Rectal smooth muscle tissue (tissue), 1 donor: ENCODE measurements at regions not wholly inside any gene's neighbourhood (a gene's known extent, or its start where the extent isn't known, plus 50 kb on each side); places are given as distances from the start of the nearest gene placed in this dataset.
"Not testable (repeated sequence)": the region's sequence is repeated elsewhere in the genome, so short reads cannot be mapped to it uniquely, and the experiment has no call there.

Experiments
- H3K27ac ChIP-seq: one replicate; pipeline ENCODE4 v1.7.0; 2013; ENCODE audit warnings: low read depth, low read length, inconsistent platforms
- H3K27me3 ChIP-seq: one replicate; pipeline ENCODE4 v1.7.0; 2013; ENCODE audit warnings: low read length; ENCODE audit not compliant: control insufficient read depth, insufficient read depth
- H3K36me3 ChIP-seq: one replicate; pipeline ENCODE4 v1.7.0; 2013; ENCODE audit warnings: low read length; ENCODE audit not compliant: control insufficient read depth, insufficient read depth
- H3K4me1 ChIP-seq: one replicate; pipeline ENCODE4 v1.7.0; 2013; ENCODE audit warnings: low read length; ENCODE audit not compliant: control insufficient read depth, insufficient read depth
- H3K4me3 ChIP-seq: one replicate; pipeline ENCODE4 v1.7.0; 2013; ENCODE audit warnings: low read length
- H3K9ac ChIP-seq: one replicate; pipeline ENCODE4 v1.7.0; 2013; ENCODE audit warnings: low read length

DNA sequence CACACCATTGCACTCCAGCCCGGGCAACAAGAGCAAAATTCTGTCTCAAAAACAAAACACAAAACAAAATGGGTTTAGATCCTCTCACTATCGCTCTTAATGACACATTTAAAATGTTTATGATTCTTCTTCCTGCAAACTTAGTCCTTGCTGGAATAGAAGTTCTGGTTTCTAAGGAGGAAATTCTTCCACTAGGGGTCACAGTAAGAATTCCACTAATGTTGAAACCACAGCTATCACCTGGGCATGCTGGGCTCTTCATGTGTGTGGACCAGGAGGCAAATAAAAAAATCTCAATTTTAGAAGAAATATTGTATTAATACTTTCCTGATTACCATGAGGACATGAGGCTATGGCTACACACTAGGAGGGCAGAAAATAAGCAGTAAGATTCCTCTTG is 915.8 kb downstream of the TYW1 start:
- H3K4me3 ChIP-seq, result no peak overlapping the region
- no peak overlapping the region for H3K27ac ChIP-seq
- no peaks in the 10 kb centered on the region for H3K27me3 ChIP-seq
- H3K4me1 ChIP-seq, result no peaks in the 10 kb centered on the region
- H3K36me3 ChIP-seq, result no peaks in the 10 kb centered on the region
- H3K9ac ChIP-seq, result no peak overlapping the region

DNA sequence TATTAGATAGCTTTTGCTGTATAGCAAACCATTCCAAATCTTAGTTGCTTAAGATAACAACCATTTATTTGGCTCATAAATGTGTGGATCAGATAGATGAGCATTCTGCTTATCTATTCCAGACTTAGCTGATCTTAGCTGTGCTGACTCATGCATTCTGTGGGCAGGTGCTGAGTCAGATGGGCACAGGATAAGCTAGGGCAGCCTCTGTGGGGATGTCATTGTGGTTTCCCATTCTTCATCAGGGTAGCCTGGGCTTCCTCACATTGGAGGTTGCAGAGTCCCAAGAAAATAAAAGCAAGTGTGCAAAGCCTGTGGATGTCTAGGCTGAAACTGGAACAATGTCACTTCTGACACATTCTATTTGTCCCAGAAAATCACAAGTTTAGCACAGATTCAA is 917.0 kb downstream of the TYW1 start:
- H3K36me3 ChIP-seq, result no peaks in the 10 kb centered on the region
- no peak overlapping the region for H3K27ac ChIP-seq
- no peaks in the 10 kb centered on the region for H3K27me3 ChIP-seq
- H3K9ac ChIP-seq, result no peak overlapping the region
- no peaks in the 10 kb centered on the region for H3K4me1 ChIP-seq
- H3K4me3 ChIP-seq, result no peak overlapping the region

DNA sequence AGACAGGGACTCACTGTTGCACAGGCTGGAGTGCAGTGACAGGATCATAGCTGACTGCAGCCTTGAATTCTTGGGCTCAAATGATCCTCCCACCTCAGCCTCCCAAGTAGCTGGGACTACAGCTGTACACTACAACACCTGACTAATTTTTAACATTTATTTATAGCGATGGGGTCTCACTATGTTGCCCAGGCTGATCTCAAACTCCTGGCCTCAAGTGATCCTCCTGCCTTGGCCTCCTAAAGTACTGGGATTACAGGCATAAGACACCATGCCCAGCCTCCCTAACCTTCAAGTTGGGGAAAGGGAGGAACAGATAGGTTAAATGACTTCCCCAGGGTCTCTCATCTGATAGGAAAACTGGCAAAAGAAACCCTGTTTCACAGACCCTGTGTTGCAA is 919.5 kb downstream of the TYW1 start:
- not testable (repeated sequence) for H3K27me3 ChIP-seq, H3K27ac ChIP-seq, H3K36me3 ChIP-seq, H3K4me3 ChIP-seq, H3K4me1 ChIP-seq, H3K9ac ChIP-seq

DNA sequence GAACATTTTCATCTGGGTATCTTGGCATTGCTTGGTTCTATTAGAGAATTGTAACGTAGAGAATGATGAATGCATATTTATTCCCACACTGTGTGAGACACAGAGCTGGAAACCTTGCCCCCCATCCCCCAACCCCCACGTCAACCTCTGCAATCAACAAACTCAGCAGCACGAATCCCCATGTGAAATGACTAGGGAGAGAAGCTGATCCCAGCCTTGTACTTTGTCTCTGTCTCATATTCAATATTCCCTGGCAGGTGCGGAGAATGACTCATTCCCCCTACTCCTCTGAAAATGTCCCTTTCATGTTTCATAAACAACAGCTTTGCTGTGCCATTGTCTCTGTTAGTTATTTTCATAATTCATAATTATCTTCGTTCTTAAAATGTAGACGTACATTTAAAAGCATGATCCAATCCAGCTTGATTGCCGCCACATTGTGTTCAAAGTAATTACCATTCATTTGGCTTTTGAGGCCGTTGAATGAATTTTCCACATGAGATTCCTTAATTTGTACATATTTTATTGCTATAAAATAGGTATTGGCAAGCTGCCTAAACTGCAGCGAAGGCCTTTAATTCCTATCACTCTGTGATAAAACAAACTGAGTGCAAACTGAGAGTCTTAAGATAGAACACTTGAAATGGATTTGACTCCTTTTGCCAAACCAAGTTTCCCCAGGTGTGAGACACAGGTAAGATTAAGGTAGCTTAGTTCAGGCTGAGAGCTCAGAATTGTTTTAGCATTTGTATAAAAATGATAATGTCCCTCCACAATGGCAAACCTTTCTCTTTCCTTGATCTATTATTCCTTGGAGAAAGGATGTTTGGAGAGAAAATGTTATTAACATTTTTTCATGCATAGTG is 920.2 kb downstream of the TYW1 start:
- no peak overlapping the region for H3K27ac ChIP-seq

DNA sequence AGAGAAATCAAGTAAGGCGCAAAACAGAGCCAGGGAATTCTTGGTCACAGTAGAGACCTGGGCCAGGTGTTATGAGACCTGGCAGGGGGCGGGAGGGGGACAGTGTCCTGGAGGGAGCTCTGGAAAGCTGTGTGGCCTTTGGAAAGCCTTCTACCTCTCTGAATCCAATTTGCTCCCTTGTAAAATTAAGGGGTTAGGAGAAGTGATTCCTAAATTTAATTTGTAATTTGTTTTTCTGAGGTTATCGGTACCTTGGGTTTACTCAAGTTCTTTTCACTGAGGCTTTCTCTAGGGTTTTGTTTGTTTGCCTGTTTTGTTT is 920.8 kb downstream of the TYW1 start:
- H3K36me3 ChIP-seq, result no peaks in the 10 kb centered on the region
- no peak overlapping the region for H3K27ac ChIP-seq
- H3K4me1 ChIP-seq, result no peaks in the 10 kb centered on the region
- H3K9ac ChIP-seq, result no peak overlapping the region
- H3K4me3 ChIP-seq, result no peak overlapping the region
- H3K27me3 ChIP-seq, result no peaks in the 10 kb centered on the region

More for the DNA sequence above, 920.2 kb downstream of the TYW1 start:
- Histone ChIP-seq H3K4me1 (no peaks in the 10 kb centered on the region), H3K9ac (no peak overlapping the region), H3K4me3 (no peak overlapping the region), H3K36me3 (no peaks in the 10 kb centered on the region), H3K27me3 (no peaks in the 10 kb centered on the region)

DNA sequence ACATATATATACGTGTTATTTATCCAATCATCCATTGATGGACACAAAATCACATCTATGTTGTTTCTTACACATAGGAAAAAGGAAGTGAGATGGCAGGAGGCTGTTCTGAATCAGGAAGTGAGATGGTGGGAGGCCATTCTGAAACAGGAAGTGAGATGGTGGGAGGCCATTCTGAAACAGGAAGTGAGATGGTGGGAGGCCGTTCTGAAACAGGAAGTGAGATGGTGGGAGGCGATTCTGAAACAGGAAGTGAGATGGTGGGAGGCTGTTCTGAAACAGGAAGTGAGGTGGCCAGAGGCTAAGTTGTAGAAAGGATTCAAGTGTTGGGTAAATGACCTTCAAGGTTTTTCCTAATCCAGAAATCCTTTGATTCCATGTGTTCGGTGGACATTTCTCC is 921.5 kb downstream of the TYW1 start:
- Histone ChIP-seq H3K36me3 (no peaks in the 10 kb centered on the region), H3K9ac (no peak overlapping the region), H3K4me3 (no peak overlapping the region), H3K27ac (no peak overlapping the region), H3K27me3 (no peaks in the 10 kb centered on the region), H3K4me1 (no peaks in the 10 kb centered on the region)

DNA sequence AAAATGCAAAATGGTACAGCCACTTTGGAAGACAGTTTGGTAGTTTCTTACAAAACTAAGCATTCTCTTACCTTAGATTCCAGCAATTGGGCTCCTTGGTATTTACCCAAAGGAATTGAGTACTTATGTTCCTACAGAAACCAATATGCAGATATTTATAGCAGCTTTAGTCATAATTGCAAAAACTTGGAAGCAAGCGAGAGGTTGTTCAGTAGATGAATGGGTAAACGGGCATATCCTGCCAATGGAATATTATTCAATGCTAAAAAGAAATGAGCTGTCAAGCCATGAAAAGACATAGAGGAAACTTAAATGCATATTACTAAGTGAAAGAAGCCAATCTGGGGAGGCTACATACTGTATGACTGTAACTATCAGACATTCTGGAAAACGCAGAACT is 926.7 kb downstream of the TYW1 start:
- Histone ChIP-seq H3K27me3 (no peaks in the 10 kb centered on the region), H3K36me3 (no peaks in the 10 kb centered on the region), H3K4me3 (no peak overlapping the region), H3K9ac (no peak overlapping the region), H3K4me1 (no peaks in the 10 kb centered on the region), H3K27ac (no peak overlapping the region)

DNA sequence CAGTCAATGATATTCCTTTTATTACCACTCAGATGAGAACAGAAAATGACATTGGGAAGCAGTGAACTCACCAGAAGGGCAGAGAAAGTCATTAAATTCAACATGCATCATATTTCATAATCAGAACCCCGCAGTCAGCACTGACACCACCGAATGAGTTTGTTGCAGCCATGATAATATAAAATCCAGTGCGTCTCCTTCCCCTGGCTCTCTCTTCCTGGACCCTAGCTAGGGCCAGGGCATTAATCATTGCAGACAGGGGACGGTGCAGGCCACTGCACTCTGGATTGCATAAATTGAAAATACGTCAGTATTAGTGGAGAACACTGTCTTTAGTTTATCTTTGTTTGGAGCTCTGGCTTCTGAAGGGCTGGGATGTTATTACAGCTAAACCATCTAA is 931.5 kb downstream of the TYW1 start:
- Histone ChIP-seq H3K4me3 (no peak overlapping the region), H3K4me1 (no peaks in the 10 kb centered on the region), H3K27me3 (no peaks in the 10 kb centered on the region), H3K27ac (no peak overlapping the region), H3K9ac (no peak overlapping the region), H3K36me3 (no peaks in the 10 kb centered on the region)

DNA sequence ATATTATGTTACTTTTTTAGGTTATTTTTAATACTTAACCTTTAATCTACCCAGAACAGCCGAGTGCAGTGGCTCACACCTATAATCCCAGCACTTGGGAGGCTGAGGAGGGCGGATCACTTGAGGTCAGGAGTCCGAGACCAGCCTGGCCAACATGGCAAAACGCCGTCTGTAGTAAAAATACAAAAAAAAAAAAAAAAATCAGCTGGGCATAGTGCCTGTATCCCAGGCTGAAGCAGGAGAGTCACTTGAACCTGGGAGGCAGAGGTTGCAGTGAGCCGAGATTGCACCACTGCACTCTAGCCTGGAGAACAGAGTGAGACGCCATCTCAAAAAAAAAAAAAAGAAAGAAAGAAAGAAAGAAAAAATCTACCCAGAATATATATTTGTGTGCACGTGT is 939.8 kb downstream of the TYW1 start:
- H3K4me1 ChIP-seq, H3K9ac ChIP-seq, H3K36me3 ChIP-seq, H3K27me3 ChIP-seq, H3K27ac ChIP-seq, H3K4me3 ChIP-seq: not testable (repeated sequence)

DNA sequence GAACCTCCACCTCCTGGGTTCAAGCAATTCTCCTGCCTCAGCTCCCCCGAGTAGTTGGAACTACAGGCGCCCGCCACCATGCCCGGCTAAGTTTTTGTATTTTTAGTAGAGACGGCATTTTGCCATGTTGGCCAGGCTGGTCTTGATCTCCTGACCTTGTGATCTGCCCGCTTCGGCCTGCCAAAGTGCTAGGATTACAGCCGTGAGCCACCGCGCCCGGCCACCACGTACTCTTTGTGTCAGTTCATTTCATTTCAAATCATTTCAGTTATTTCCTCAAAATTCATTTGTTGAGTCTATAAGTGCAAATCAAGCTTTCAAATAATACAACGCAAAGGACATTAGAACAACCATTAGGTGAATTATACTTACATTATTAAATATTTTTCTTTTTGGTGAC is 943.8 kb downstream of the TYW1 start:
- H3K36me3 ChIP-seq, result no peaks in the 10 kb centered on the region
- H3K4me3 ChIP-seq, result no peak overlapping the region
- no peaks in the 10 kb centered on the region for H3K27me3 ChIP-seq
- no peak overlapping the region for H3K27ac ChIP-seq
- H3K4me1 ChIP-seq, result no peaks in the 10 kb centered on the region
- H3K9ac ChIP-seq, result no peak overlapping the region

DNA sequence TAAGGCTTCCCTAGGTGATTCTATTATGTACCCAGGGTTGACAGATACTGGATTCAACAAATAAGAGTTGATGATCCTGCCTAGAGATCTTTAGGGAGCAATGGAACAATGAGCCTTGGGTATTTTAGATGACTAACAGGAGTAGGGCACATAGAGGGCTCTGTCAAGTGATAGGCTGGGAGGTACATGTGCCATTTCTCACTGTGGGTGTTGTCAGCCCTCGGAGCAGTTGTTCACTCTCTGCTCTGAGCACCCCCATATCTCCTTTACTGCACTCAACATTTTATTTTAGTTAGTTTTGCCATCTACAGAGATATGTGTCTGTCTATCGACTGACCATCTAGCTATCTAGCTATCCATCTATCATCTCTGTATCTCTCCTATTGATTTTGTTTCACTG is 950.6 kb downstream of the TYW1 start:
- Histone ChIP-seq H3K4me1 (no peaks in the 10 kb centered on the region), H3K27ac (no peak overlapping the region), H3K36me3 (no peaks in the 10 kb centered on the region), H3K4me3 (no peak overlapping the region), H3K27me3 (no peaks in the 10 kb centered on the region), H3K9ac (no peak overlapping the region)

DNA sequence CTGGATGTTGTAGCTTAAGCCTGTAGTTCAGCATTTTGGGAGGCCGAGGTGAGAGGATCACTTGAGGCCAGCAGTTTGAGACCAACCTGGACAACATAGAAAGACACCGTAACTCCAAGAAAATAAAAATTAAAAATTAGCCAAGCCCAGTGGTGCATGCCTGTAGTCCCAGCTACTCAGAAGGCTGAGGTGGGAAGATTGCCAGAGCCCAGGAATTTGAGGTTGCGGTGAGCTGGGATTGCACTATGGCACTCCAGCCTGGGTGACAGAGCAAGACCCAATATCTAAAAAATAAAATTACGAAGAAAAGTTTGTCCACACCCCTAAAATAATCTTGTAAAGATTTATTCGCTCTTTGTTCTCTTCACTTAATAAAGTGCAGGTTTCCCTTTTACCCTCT is 951.0 kb downstream of the TYW1 start:
- Histone ChIP-seq H3K27ac (no peak overlapping the region), H3K4me3 (no peak overlapping the region), H3K36me3 (no peaks in the 10 kb centered on the region), H3K27me3 (no peaks in the 10 kb centered on the region), H3K9ac (no peak overlapping the region), H3K4me1 (no peaks in the 10 kb centered on the region)

DNA sequence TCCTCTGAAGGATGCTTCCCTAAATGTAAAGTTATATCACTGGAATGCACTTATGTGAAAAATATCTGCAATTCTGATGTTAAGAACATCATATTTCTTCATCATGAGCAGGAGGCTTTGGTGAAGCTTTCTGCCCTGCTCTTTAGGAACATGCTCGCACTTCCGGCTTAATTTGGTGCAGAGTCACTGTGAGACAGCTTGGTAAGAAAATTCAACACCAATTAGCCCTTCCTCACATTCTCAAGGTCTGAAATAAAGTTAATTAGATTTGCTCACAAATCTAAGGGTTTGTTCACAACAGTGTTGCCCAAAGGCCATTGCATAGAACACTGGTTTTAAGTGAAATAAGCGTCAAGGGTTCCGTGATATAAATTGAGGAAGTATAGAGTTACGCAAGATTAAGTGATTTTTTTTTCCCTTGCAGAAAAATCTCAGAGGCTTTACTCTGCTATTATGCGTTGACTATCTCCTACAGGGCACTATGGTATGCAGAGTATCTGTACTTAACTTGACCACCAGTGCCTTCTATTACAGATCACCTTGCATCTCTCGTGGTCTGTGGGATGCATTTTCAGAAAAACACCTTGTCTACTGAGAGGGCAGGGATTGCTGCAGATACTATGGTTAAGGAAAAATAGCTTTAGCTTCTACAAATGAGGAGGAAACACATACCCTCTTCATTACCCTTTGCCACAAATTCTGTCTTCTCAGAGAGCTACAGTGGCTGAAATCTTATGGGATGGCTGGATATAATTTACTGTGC is 953.9 kb downstream of the TYW1 start:
- no peaks in the 10 kb centered on the region for H3K36me3 ChIP-seq
- no peak overlapping the region for H3K9ac ChIP-seq
- no peaks in the 10 kb centered on the region for H3K4me1 ChIP-seq
- no peaks in the 10 kb centered on the region for H3K27me3 ChIP-seq
- no peak overlapping the region for H3K4me3 ChIP-seq
- no peak overlapping the region for H3K27ac ChIP-seq
